ENCODE measurements at regions not wholly inside any gene's neighbourhood (a gene's known extent, or its start where the extent isn't known, plus 50 kb on each side); places are given as distances from the start of the nearest gene placed in this dataset.
"Not testable (repeated sequence)": the region's sequence is repeated elsewhere in the genome, so short reads cannot be mapped to it uniquely, and the experiment has no call there.

DNA sequence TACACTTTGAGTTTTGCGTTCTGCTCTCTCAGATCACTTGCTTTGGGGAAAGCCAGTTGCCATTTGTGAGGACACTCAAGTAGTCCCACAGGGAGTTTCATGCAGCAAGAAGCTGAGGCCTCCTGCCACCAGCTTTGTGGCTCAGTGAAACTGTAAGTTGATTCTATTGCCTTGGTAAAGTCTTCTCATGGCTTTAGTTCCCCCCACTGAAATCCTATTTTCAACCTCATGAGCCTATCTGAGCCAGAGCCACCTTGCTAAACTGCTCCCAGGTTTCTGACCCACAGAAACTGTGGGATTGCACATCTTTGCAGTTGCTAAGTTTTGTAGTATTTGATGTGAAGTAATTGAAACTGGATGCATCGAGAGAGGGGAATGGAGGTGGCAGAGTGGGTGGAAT, 85.4 kb upstream of the TOP3B start:
- Histone ChIP-seq H3K27ac (peak overlapping the region in 1 of 2 donors; percentile 25), H3K4me1 (replicated peaks in 1 of 2) (no peaks in the 10 kb centered on the region), H3K4me3 (no peak overlapping the region)
- 0 to 83% (median 72%) methylated on average over 1 to 2 of the region's 2 CpGs; no CpG with 5 or more reads in 4 of the 10 experiments for WGBS, 10 experiments
- ATAC-seq (replicated peaks in 6 of 8): no peak
- in situ Hi-C loops (cut with MboI; ENCODE audit: low pct_unique_long_range_greater_than_20kb in 2 of 9, low sequenced_read_pairs in 9 of 9, unreplicated experiment in 9 of 9): loop anchor here in 1 of 9 experiments (25.0 kb wide), 1 partner anchor 94 kb away; no protein-coding TSS in a partner anchor

DNA sequence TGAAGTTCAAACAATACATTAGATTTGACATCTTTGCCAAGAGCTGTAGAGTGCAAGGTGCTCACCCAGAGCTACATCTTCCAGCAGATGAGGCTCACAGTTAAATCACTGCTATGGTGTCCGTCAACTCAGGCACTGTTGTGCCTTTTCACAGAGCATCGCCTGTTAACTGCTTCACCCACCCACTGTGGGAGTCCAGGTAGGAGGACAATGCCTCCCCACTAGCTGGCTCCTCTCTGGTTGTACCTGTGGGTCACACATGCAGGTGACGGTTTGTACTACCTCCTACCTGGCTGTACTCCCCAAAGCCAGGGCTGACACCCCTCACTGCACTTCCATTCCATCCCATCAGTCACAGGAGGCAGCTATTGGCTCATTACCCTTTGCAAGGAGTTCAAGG, 84.6 kb upstream of the TOP3B start:
- Histone ChIP-seq H3K4me3 (no peak overlapping the region), H3K4me1 (replicated peaks in 1 of 2) (peaks cover 0 to 3% of the 10 kb centered on the region in 2 donors), H3K27ac (peak overlapping the region in 1 of 2 donors; percentile 16)
- in situ Hi-C loops (cut with MboI; ENCODE audit: low pct_unique_long_range_greater_than_20kb in 2 of 9, low sequenced_read_pairs in 9 of 9, unreplicated experiment in 9 of 9): loop anchor here in 1 of 9 experiments (25.0 kb wide), 1 partner anchor 95 kb away; no protein-coding TSS in a partner anchor
- 25 to 100% (median 87%) methylated on average over 1 to 3 of the region's 3 CpGs; no CpG with 5 or more reads in 4 of the 10 experiments for WGBS, 10 experiments
- no peak for ATAC-seq (replicated peaks in 6 of 8)

DNA sequence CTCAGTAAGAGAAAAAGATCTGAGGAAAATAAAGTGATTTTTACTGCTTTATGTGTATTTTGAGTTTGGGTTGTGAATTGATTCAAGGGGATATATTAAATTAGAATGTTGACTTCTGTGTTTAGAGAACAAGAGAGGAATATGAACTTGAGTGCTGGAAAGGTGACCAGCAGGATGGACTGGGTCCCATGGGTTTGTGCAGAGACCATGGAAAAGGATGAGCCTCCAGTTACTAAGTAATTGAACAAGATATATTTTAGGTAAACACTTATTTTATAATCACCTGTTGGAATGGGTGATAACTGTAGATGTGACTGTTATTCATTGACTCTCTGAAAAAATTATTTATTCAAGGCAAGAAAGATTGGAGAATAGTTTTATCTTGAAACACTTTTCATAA, 82.0 kb upstream of the TOP3B start:
- ATAC-seq (replicated peaks in 6 of 8): no peak
- Histone ChIP-seq H3K4me3 (no peak overlapping the region), H3K4me1 (replicated peaks in 1 of 2) (peaks cover 16 to 29% of the 10 kb centered on the region in 2 donors), H3K27ac (no peak overlapping the region)
- in situ Hi-C loops (cut with MboI; ENCODE audit: low pct_unique_long_range_greater_than_20kb in 2 of 9, low sequenced_read_pairs in 9 of 9, unreplicated experiment in 9 of 9): loop anchor here in 1 of 9 experiments (25.0 kb wide), 1 partner anchor 98 kb away; no protein-coding TSS in a partner anchor

DNA sequence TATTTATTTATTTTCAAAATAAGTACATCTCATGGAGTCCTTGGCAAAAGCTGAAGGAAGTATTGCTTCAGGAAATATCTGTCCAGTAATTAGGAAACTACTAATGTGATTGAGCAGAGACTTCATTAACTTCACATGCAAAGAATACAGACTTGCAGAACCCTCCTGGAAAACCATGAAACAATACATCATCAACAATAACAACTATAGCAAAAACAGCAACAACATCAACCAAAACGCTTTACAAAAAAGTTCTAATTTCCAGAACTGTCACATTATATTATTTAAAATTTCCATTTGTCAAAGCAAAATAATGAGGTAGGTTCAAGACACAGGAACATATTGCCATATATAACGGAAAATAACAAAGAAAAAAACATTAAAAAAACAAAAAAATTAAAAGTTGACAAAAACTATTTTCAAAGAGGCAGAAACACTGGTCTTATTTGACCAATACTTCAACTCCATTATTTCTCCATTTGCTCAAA, 79.8 kb upstream of the TOP3B start:
- no peak overlapping the region for H3K4me3 ChIP-seq
- 20 to 100% (median 87%) methylated on average over 1 to 2 of the region's 2 CpGs for WGBS, 10 experiments
- no peak for ATAC-seq (replicated peaks in 6 of 8)
- in situ Hi-C loops (cut with MboI; ENCODE audit: low pct_unique_long_range_greater_than_20kb in 2 of 9, low sequenced_read_pairs in 9 of 9, unreplicated experiment in 9 of 9): loop anchor here in 1 of 9 experiments (25.0 kb wide), 1 partner anchor 100 kb away; no protein-coding TSS in a partner anchor
- H3K27ac ChIP-seq: no peak overlapping the region
- H3K4me1 ChIP-seq (replicated peaks in 1 of 2): peaks cover 32 to 51% of the 10 kb centered on the region in 2 donors

DNA sequence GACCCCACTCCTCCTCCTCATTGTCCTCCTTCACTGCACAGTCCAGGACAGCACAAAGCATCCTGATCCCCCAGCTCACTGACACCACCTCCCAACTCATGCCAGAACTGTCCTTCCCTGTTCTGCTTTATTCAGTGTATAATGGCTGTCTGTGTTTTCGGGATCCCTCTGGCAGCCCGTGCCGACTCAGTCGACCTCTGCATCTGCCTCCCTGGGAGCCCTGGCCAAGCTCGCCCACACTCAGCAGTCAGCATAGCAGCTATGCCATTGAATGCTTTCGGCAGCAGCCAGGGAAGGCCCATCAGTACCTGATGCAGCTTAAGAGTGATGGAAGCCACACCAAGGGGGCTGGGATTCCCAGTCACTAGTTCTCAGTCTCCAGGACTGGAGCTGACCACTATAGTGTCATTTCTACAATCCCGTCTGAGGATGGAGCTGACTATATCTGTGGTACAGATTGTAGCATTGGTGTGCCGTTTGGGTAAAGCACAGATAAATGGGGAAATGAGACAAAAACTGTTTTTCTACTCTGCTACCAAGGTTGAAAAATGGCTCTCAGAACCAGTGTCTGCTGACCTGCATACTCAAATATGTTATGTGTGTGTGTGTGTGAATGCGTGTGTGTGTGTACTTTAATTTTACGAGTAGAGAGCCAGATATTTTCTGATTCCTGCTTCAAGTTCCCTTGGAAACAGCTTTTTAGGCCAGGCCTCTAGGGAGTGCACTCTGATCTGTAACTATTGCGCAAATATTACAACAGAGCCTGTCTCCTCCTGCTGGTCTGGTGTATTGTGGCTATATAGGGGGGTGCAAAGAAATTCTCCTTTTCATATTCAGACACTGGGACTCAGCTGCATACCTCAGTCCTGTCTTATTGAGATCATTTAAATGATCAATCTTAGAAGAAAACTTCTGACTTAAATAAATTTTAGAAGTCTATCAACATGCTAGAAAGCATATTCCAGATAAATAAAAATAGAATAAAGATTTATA, 78.8 kb upstream of the TOP3B start:
- peaks cover 40 to 55% of the 10 kb centered on the region in 2 donors for H3K4me1 ChIP-seq (replicated peaks in 1 of 2)
- peak; percentile 77 to 91 (median 86) for ATAC-seq (replicated peaks in 6 of 8)
- in situ Hi-C loops (cut with MboI; ENCODE audit: low pct_unique_long_range_greater_than_20kb in 2 of 9, low sequenced_read_pairs in 9 of 9, unreplicated experiment in 9 of 9): loop anchor here in 1 of 9 experiments (25.0 kb wide), 1 partner anchor 101 kb away; no protein-coding TSS in a partner anchor
- H3K4me3 ChIP-seq: no peak overlapping the region
- 32 to 82% (median 58%) methylated on average over 1 to 9 of the region's 11 CpGs; no CpG with 5 or more reads in 2 of the 10 experiments for WGBS, 10 experiments
- H3K27ac ChIP-seq: peak overlapping the region; percentile 1 to 57

DNA sequence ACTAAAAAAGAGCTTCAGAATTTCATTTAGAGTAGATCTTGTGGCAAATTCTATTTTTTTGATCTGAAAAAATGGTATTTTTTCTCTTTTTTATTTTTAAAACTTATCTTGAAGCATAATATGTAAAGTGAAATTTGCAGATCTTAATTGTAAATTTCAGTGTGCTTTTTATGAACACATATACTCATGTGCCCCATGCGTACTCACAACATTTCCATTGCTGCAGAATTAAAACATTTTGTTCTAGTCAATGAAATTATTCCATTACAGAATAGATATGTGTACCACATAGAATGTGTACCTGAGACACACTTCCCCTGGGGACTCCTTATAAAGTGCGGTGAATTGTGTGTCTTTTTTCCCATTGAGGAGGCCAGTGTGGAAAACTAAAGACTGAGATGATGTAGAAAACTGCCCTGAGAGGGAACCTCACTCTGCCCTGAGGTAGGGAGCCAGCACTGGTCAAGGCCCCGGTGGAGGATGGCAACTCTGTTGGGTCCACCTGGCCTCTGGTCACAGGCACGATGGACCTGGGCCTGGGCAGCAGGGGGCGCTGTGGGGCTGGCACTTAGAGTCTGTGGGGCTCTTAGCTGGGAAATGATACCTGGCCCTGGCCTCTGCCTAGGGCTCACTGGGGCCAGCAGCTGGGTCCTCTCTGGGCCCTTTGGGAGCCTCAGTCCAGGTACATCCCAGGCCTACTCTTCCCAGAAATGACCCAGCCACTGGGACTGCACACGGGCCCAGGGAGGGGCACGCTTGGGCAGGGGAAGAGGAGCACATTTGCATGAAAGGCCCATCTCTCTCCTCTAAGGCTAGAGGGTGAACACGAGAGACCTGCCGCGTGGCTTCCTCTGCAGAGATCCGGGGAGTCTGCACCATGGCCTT, 77.9 kb upstream of the TOP3B start:
- 39 to 100% (median 61%) methylated on average over 1 to 9 of the region's 11 CpGs for WGBS, 10 experiments
- H3K4me1 ChIP-seq (replicated peaks in 1 of 2): peaks cover 40 to 55% of the 10 kb centered on the region in 2 donors
- H3K27ac ChIP-seq: peak overlapping the region; percentile 1 to 57
- in situ Hi-C loops (cut with MboI; ENCODE audit: low pct_unique_long_range_greater_than_20kb in 2 of 9, low sequenced_read_pairs in 9 of 9, unreplicated experiment in 9 of 9): loop anchor here in 1 of 9 experiments (25.0 kb wide), 1 partner anchor 102 kb away; no protein-coding TSS in a partner anchor
- H3K4me3 ChIP-seq: no peak overlapping the region
- ATAC-seq (replicated peaks in 6 of 8): peak; percentile 35 to 86 (median 63)

DNA sequence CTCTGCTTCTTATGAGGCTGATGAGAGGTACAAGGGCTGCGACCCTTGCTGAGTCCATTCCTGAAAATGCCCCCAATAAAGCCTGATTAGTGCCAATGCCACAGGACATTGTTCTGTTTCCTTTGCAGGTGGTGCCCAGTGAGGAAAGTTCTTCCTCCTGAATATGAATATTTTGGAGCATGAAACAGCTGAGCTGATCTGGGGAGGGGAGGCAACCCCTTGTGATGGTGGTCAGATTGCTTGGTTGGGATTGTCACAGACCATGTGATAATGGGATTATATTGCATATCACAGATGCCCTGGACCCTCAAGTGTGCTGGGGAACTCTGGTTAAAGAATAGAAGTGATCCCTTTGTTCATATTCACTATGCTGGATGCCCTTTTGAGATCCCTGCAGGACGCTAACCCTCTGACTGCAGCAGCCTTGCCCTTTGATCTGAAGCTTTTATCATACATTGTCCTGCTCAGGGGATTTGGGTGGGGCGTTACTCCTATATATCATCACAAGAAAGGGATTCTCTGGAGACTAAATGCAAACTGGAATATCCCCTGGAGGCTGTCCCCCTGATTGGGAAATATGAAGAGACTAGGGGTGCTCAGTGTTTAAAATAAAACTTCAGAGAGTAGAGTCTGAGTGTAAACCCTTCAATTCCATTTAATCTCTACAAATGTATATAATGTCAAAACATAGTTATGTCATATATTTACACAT, 76.9 kb upstream of the TOP3B start:
- no peak overlapping the region for H3K4me3 ChIP-seq
- 0 to 100% (median 20%) methylated on average over 1 to 2 of the region's 3 CpGs; no CpG with 5 or more reads in 1 of the 10 experiments for WGBS, 10 experiments
- peaks cover 40 to 55% of the 10 kb centered on the region in 2 donors for H3K4me1 ChIP-seq (replicated peaks in 1 of 2)
- in situ Hi-C loops (cut with MboI; ENCODE audit: low pct_unique_long_range_greater_than_20kb in 2 of 9, low sequenced_read_pairs in 9 of 9, unreplicated experiment in 9 of 9): loop anchor here in 1 of 9 experiments (25.0 kb wide), 1 partner anchor 103 kb away; no protein-coding TSS in a partner anchor
- no peak overlapping the region for H3K27ac ChIP-seq
- no peak for ATAC-seq (replicated peaks in 6 of 8)

DNA sequence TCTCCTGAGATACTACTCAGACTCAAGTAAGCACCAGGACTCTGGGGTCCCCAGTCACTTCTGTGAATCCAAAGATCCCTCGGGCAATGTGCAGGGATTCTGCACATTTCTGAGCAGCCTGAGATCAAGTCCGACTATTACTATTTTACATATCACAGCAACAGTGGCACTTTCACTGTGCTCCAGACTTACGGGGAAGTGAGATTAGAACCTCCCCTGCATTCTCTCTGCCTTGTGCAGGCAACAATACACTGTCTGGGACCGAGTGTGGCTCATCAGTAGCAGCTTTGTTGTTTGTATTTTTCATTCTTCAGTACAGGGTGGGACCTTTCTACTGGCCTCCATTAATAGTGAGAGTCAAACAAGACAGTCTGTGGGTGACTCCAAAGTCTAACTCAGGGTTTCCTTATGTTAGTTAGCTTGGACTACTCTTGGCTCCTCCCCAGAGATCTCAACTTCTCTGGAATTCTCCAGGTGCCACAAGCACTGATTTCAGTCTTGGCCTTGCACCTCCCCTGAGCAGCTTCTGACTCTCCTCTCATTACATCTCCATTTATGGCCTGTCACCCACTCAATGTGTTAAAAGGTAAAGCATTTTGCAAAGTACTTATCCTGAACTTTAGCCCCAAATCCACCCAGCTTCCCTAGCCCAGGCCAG, 76.2 kb upstream of the TOP3B start:
- 31 to 100% (median 80%) methylated on average over 1 to 2 of the region's 4 CpGs; no CpG with 5 or more reads in 6 of the 10 experiments for WGBS, 10 experiments
- in situ Hi-C loops (cut with MboI; ENCODE audit: low pct_unique_long_range_greater_than_20kb in 2 of 9, low sequenced_read_pairs in 9 of 9, unreplicated experiment in 9 of 9): loop anchor here in 1 of 9 experiments (25.0 kb wide), 1 partner anchor 104 kb away; no protein-coding TSS in a partner anchor
- Histone ChIP-seq H3K27ac (no peak overlapping the region), H3K4me1 (replicated peaks in 1 of 2) (peaks cover 40 to 55% of the 10 kb centered on the region in 2 donors), H3K4me3 (no peak overlapping the region)
- ATAC-seq (replicated peaks in 6 of 8): peak in 1 of 8 experiments; percentile 23

DNA sequence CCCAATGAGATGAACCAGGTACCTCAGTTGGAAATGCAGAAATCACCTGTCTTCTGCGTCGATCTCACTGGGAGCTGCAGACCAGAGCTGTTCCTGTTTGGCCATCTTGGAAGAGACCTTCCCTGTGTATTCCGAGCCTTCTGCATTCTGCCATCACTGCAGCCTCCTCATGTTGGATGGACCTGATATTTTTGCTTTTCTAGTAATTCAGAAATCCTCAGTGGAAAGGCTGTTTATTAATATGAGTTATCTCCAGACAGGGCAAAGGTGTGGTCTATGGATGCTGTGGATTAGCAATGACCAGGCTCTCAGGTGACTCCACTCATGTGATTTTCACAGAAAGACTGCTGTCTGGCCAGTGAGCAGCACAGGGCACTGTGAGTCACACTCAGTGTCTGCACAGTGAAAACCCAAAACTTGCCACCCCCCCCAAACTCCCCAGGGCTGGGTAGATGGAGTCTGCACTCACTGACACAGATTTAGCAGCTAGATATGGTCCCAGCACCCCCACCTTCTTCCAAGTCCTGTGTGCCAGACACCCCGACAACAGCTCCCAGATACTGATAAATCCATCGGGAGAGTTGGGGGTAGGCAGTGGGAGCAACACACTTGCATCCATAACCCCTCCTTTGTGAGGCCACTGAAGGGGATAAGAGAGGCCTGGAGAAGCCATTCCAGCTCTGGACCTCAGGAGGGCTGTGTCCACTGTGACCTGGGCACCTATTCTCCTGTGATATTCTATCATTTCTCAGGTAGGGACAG, 75.2 kb upstream of the TOP3B start:
- no peak overlapping the region for H3K27ac ChIP-seq
- in situ Hi-C loops (cut with MboI; ENCODE audit: low pct_unique_long_range_greater_than_20kb in 2 of 9, low sequenced_read_pairs in 9 of 9, unreplicated experiment in 9 of 9): loop anchor here in 1 of 9 experiments (25.0 kb wide), 1 partner anchor 105 kb away; no protein-coding TSS in a partner anchor
- peak in 2 of 8 experiments; percentile 11 to 46 for ATAC-seq (replicated peaks in 6 of 8)
- 30 to 100% (median 100%) methylated on average over 1 to 2 of the region's 5 CpGs; no CpG with 5 or more reads in 5 of the 10 experiments for WGBS, 10 experiments
- no peak overlapping the region for H3K4me3 ChIP-seq
- H3K4me1 ChIP-seq (replicated peaks in 1 of 2): peaks cover 40 to 55% of the 10 kb centered on the region in 2 donors

DNA sequence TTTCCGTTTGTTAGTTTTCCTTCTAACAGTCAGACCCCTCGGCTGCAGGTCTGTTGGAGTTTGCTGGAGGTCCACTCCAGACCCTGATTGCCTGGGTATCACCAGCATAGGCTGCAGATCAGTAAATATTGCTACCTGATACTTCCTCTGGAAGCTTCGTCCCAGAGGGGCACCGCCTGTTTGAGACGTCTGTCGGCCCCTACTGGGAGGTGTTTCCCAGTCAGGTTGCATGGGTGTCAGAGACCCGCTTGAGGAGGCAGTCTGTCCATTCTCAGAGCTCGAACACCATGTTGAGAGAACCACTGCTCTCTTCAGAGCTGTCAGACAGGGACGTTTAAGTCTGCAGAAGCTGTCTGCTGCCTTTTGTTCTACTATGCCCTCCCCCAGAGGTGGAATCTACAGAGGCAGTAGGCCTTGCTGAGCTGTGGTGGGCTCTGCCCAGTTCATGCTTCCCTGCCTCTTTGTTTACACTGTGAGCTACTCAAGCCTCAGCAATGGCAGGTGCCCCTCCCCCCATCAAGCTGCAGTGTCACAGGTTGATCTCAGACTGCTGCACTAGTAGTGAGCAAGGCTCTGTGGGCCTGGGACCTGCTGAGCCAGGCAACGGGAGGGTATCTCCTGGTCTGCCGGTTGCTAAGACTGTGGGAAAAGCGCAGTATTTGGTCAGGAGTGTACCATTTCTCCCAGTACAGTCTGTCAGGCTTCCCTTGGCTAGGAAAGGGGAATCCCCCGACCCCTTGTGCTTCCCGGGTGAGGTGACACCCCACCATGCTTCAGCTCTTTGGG, 74.4 kb upstream of the TOP3B start:
- in situ Hi-C loops (cut with MboI; ENCODE audit: low pct_unique_long_range_greater_than_20kb in 2 of 9, low sequenced_read_pairs in 9 of 9, unreplicated experiment in 9 of 9): loop anchor here in 1 of 9 experiments (25.0 kb wide), 1 partner anchor 105 kb away; no protein-coding TSS in a partner anchor
- peaks cover 40 to 51% of the 10 kb centered on the region in 2 donors for H3K4me1 ChIP-seq (replicated peaks in 1 of 2)
- not testable (repeated sequence) for H3K27ac ChIP-seq, H3K4me3 ChIP-seq
- 25 to 100% (median 81%) methylated on average over 2 to 6 of the region's 14 CpGs; no CpG with 5 or more reads in 3 of the 10 experiments for WGBS, 10 experiments
- peak in 5 of 8 experiments; percentile 24 to 70 (median 38) for ATAC-seq (replicated peaks in 6 of 8)

Measured in motor neuron (in vitro differentiated cells).